Vagina (tissue), 2 donors: ENCODE measurements at regions not wholly inside any gene's neighbourhood (a gene's known extent, or its start where the extent isn't known, plus 50 kb on each side); places are given as distances from the start of the nearest gene placed in this dataset.
"Not testable (repeated sequence)": the region's sequence is repeated elsewhere in the genome, so short reads cannot be mapped to it uniquely, and the experiment has no call there.

Experiments
- DNase-seq, 2 donors: peaks; one replicate each; pipeline ENCODE4 v3.0.0-alpha.2; 2017; ENCODE audit errors: extremely low spot score in 2 of 2
- H3K27ac ChIP-seq: fragments of 200-600 bp; sonication (generic); one replicate; pipeline ENCODE4 v1.5.1; 2019
- H3K27me3 ChIP-seq: fragments of 200-600 bp; sonication (generic); one replicate; pipeline ENCODE4 v1.5.1; 2019
- H3K36me3 ChIP-seq, 2 donors: fragments of 200-600 bp; sonication (generic); one replicate each; pipeline ENCODE4 v1.5.1; 2017 to 2019
- H3K4me1 ChIP-seq: fragments of 200-600 bp; sonication (generic); one replicate; pipeline ENCODE4 v1.5.1; 2019
- H3K4me3 ChIP-seq, 2 donors: fragments of 200-600 bp; sonication (generic); 1 replicate in 1 of 2; 2 replicates in 1 of 2; pipeline ENCODE4 v1.5.1; 2016 to 2019
- H3K9me3 ChIP-seq: fragments of 200-600 bp; sonication (generic); one replicate; pipeline ENCODE4 v1.5.1; 2019
- CTCF ChIP-seq, 3 experiments: fragments of 450-650 bp in 2 of 3; fragments of 200-600 bp in 1 of 3; sonication (generic) in 1 of 3; IDR thresholded peaks; one replicate each; pipeline ENCODE4 v1.5.1; 2017 to 2019; ENCODE audit warnings: antibody characterized with exemption in 3 of 3, mild to moderate bottlenecking in 2 of 3, moderate library complexity in 2 of 3
- POLR2A ChIP-seq, 2 donors: fragments of 450-650 bp; IDR thresholded peaks; one replicate each; pipeline ENCODE4 v1.6.1; 2017; ENCODE audit warnings: antibody characterized with exemption in 2 of 2, mild to moderate bottlenecking in 2 of 2, moderate library complexity in 2 of 2
- POLR2AphosphoS5 ChIP-seq, 2 donors: sonication (generic); formaldehyde crosslinking; IDR thresholded peaks; one replicate each; pipeline ENCODE4 v1.9.0; 2017; ENCODE audit warnings: antibody characterized with exemption in 2 of 2, mild to moderate bottlenecking in 2 of 2, low read depth in 1 of 2; ENCODE audit not compliant: insufficient read depth in 1 of 2
- intact Hi-C: fragments of 100-400 bp; cut with DNase I; formaldehyde crosslinking; loops from one replicate; pipeline ENCODE4 v1.15.1; 2023

GRCh38 chr11:103808252-103808651 lies 228.2 kb upstream of the DDI1 start:
- no peak for DNase-seq
- Histone ChIP-seq H3K36me3 (no peaks in the 10 kb centered on the region), H3K9me3 (no peaks in the 10 kb centered on the region), H3K4me1 (peaks cover 7% of the 10 kb centered on the region), H3K27me3 (no peaks in the 10 kb centered on the region), H3K27ac (no peak overlapping the region), H3K4me3 (no peak overlapping the region)
- intact Hi-C loops = no loop called here
- TF ChIP-seq POLR2AphosphoS5 (IDR thresholded peaks at IDR 0.05; ENCODE audit: insufficient read depth in 1 of 2, low read depth in 1 of 2) = no peak
- TF ChIP-seq POLR2A (IDR thresholded peaks at IDR 0.05) = no peak
- no peak for TF ChIP-seq CTCF (IDR thresholded peaks at IDR 0.05)

- no peak overlapping the region for H3K27ac ChIP-seq
- H3K36me3 ChIP-seq = no peaks in the 10 kb centered on the region
- DNase-seq = no peak
- no peaks in the 10 kb centered on the region for H3K4me1 ChIP-seq
- no peaks in the 10 kb centered on the region for H3K9me3 ChIP-seq
- no peaks in the 10 kb centered on the region for H3K27me3 ChIP-seq
- TF ChIP-seq POLR2AphosphoS5 (IDR thresholded peaks at IDR 0.05; ENCODE audit: insufficient read depth in 1 of 2, low read depth in 1 of 2) (no peak), POLR2A (IDR thresholded peaks at IDR 0.05) (no peak), CTCF (IDR thresholded peaks at IDR 0.05) (no peak)
- H3K4me3 ChIP-seq = no peak overlapping the region
- intact Hi-C loops = no loop called here
These were observed 224.5 kb upstream of the DDI1 start for GRCh38 chr11:103811870-103812455.

- no peaks in the 10 kb centered on the region for H3K9me3 ChIP-seq
- H3K27ac ChIP-seq = no peak overlapping the region
- TF ChIP-seq POLR2AphosphoS5 (IDR thresholded peaks at IDR 0.05; ENCODE audit: insufficient read depth in 1 of 2, low read depth in 1 of 2) = no peak
- no peak overlapping the region for H3K4me3 ChIP-seq
- no peaks in the 10 kb centered on the region for H3K36me3 ChIP-seq
- no peaks in the 10 kb centered on the region for H3K27me3 ChIP-seq
- H3K4me1 ChIP-seq = no peaks in the 10 kb centered on the region
- no peak for DNase-seq
- intact Hi-C loops = no loop called here
These were observed 223.8 kb upstream of the DDI1 start for GRCh38 chr11:103812680-103813079.

- H3K27me3 ChIP-seq, H3K4me3 ChIP-seq, H3K9me3 ChIP-seq, H3K4me1 ChIP-seq, intact Hi-C loops, H3K27ac ChIP-seq, DNase-seq, H3K36me3 ChIP-seq: not testable (repeated sequence)
These were observed 216.1 kb upstream of the DDI1 start for GRCh38 chr11:103820345-103820744.

GRCh38 chr11:103824116-103824515 lies 212.3 kb upstream of the DDI1 start:
- TF ChIP-seq POLR2AphosphoS5 (IDR thresholded peaks at IDR 0.05; ENCODE audit: insufficient read depth in 1 of 2, low read depth in 1 of 2) = no peak
- no peak for TF ChIP-seq POLR2A (IDR thresholded peaks at IDR 0.05)
- no peak for TF ChIP-seq CTCF (IDR thresholded peaks at IDR 0.05)
- intact Hi-C loops = no loop called here
- H3K4me3 ChIP-seq = no peak overlapping the region
- H3K27ac ChIP-seq = no peak overlapping the region
- no peak for DNase-seq
- no peaks in the 10 kb centered on the region for H3K9me3 ChIP-seq
- no peaks in the 10 kb centered on the region for H3K36me3 ChIP-seq
- H3K27me3 ChIP-seq = no peaks in the 10 kb centered on the region
- H3K4me1 ChIP-seq = no peaks in the 10 kb centered on the region

- no peaks in the 10 kb centered on the region for H3K27me3 ChIP-seq
These were observed 211.0 kb upstream of the DDI1 start for GRCh38 chr11:103825469-103825868.

More at GRCh38 chr11:103825469-103825868, 211.0 kb upstream of the DDI1 start:
- Histone ChIP-seq H3K4me1 (no peaks in the 10 kb centered on the region), H3K4me3 (no peak overlapping the region), H3K27ac (no peak overlapping the region), H3K36me3 (no peaks in the 10 kb centered on the region), H3K9me3 (no peaks in the 10 kb centered on the region)
- TF ChIP-seq POLR2AphosphoS5 (IDR thresholded peaks at IDR 0.05; ENCODE audit: insufficient read depth in 1 of 2, low read depth in 1 of 2) (no peak), CTCF (IDR thresholded peaks at IDR 0.05) (no peak), POLR2A (IDR thresholded peaks at IDR 0.05) (no peak)
- no peak for DNase-seq
- intact Hi-C loops = no loop called here
